ENCODE measurements at regions not wholly inside any gene's neighbourhood (a gene's known extent, or its start where the extent isn't known, plus 50 kb on each side); places are given as distances from the start of the nearest gene placed in this dataset.

- Histone ChIP-seq H2BK12ac (ENCODE audit: low read length) (no peak overlapping the region), H3K27me3 (ENCODE audit: control insufficient read depth in 3 of 3, insufficient read depth in 3 of 3, low read depth in 1 of 3, low read length in 3 of 3) (no peaks in the 10 kb centered on the region), H4K8ac (ENCODE audit: low read depth, low read length) (no peak overlapping the region), H3K23ac (ENCODE audit: low read depth, low read length, poor library complexity) (no peak overlapping the region), H4K91ac (ENCODE audit: low read depth, low read length, poor library complexity) (no peak overlapping the region), H2AFZ (ENCODE audit: low read length) (no peak overlapping the region), H3K4me1 (ENCODE audit: control insufficient read depth in 2 of 2, insufficient read depth in 1 of 2, low read depth in 1 of 2, low read length in 2 of 2) (no peaks in the 10 kb centered on the region), H2AK5ac (ENCODE audit: low read depth, low read length) (no peak overlapping the region), H3K79me1 (ENCODE audit: low read depth, low read length) (no peaks in the 10 kb centered on the region), H3K18ac (ENCODE audit: low read length) (no peak overlapping the region), H3K9ac (ENCODE audit: low read depth, low read length, poor library complexity) (no peak overlapping the region), H3K14ac (ENCODE audit: low read length) (no peak overlapping the region), H2BK15ac (ENCODE audit: low read length) (no peak overlapping the region), H3K27ac (replicated peaks; ENCODE audit: low read length) (no peak overlapping the region), H3K36me3 (replicated peaks in 1 of 2; ENCODE audit: control insufficient read depth in 2 of 2, insufficient read depth in 2 of 2, low read length in 2 of 2) (no peaks in the 10 kb centered on the region), H3K9me3 (replicated peaks in 1 of 2; ENCODE audit: control insufficient read depth in 2 of 2, insufficient read depth in 1 of 2, low read depth in 1 of 2, low read length in 2 of 2) (peaks cover 6 to 9% of the 10 kb centered on the region in 2 donors), H3K4me3 (ENCODE audit: low read length in 2 of 2) (no peak overlapping the region), H3K4ac (ENCODE audit: low read length) (no peak overlapping the region), H2BK5ac (ENCODE audit: low read length) (no peak overlapping the region), H2BK120ac (ENCODE audit: low read depth, low read length) (no peak overlapping the region), H3K4me2 (ENCODE audit: insufficient read depth, low read length, poor library complexity, severe bottlenecking) (no peak overlapping the region)
- DNase-seq (ENCODE audit: low spot score) = no peak
- WGBS, 2 donors (ENCODE audit: extremely low coverage in 2 of 2, insufficient read length in 2 of 2, insufficient replicate concordance in 1 of 2) = no CpG with 5 or more reads among the region's 2 CpGs
Observed at GRCh38 chr11:80307676-80308075, 866.8 kb upstream of the TENM4 start.

- WGBS, 2 donors (ENCODE audit: extremely low coverage in 2 of 2, insufficient read length in 2 of 2, insufficient replicate concordance in 1 of 2) = no CpG with 5 or more reads among the region's 5 CpGs
- Histone ChIP-seq H3K4me2 (ENCODE audit: insufficient read depth, low read length, poor library complexity, severe bottlenecking) (no peak overlapping the region), H3K9me3 (replicated peaks in 1 of 2; ENCODE audit: control insufficient read depth in 2 of 2, insufficient read depth in 1 of 2, low read depth in 1 of 2, low read length in 2 of 2) (peaks cover 0 to under 1% of the 10 kb centered on the region in 2 donors), H3K4ac (ENCODE audit: low read length) (no peak overlapping the region), H2AFZ (ENCODE audit: low read length) (no peak overlapping the region), H3K23ac (ENCODE audit: low read depth, low read length, poor library complexity) (no peak overlapping the region), H3K27ac (replicated peaks; ENCODE audit: low read length) (no peak overlapping the region), H2BK12ac (ENCODE audit: low read length) (no peak overlapping the region), H3K79me1 (ENCODE audit: low read depth, low read length) (no peaks in the 10 kb centered on the region), H3K27me3 (ENCODE audit: control insufficient read depth in 3 of 3, insufficient read depth in 3 of 3, low read depth in 1 of 3, low read length in 3 of 3) (no peaks in the 10 kb centered on the region), H2AK5ac (ENCODE audit: low read depth, low read length) (no peak overlapping the region), H2BK5ac (ENCODE audit: low read length) (no peak overlapping the region), H3K36me3 (replicated peaks in 1 of 2; ENCODE audit: control insufficient read depth in 2 of 2, insufficient read depth in 2 of 2, low read length in 2 of 2) (no peaks in the 10 kb centered on the region), H3K14ac (ENCODE audit: low read length) (no peak overlapping the region), H2BK120ac (ENCODE audit: low read depth, low read length) (no peak overlapping the region), H2BK15ac (ENCODE audit: low read length) (no peak overlapping the region), H3K4me3 (ENCODE audit: low read length in 2 of 2) (no peak overlapping the region), H3K9ac (ENCODE audit: low read depth, low read length, poor library complexity) (no peak overlapping the region), H3K18ac (ENCODE audit: low read length) (no peak overlapping the region), H4K91ac (ENCODE audit: low read depth, low read length, poor library complexity) (no peak overlapping the region), H4K8ac (ENCODE audit: low read depth, low read length) (no peak overlapping the region), H3K4me1 (ENCODE audit: control insufficient read depth in 2 of 2, insufficient read depth in 1 of 2, low read depth in 1 of 2, low read length in 2 of 2) (no peaks in the 10 kb centered on the region)
- DNase-seq (ENCODE audit: low spot score) = no peak
Observed at GRCh38 chr11:80297858-80298632, 857.2 kb upstream of the TENM4 start.

- Histone ChIP-seq H3K9ac (ENCODE audit: low read depth, low read length, poor library complexity) (no peak overlapping the region), H3K27ac (replicated peaks; ENCODE audit: low read length) (no peak overlapping the region), H3K23ac (ENCODE audit: low read depth, low read length, poor library complexity) (no peak overlapping the region), H2BK12ac (ENCODE audit: low read length) (no peak overlapping the region), H3K4me2 (ENCODE audit: insufficient read depth, low read length, poor library complexity, severe bottlenecking) (no peak overlapping the region), H3K4me3 (ENCODE audit: low read length in 2 of 2) (no peak overlapping the region), H3K4ac (ENCODE audit: low read length) (no peak overlapping the region), H3K27me3 (ENCODE audit: control insufficient read depth in 3 of 3, insufficient read depth in 3 of 3, low read depth in 1 of 3, low read length in 3 of 3) (no peaks in the 10 kb centered on the region), H2BK120ac (ENCODE audit: low read depth, low read length) (no peak overlapping the region), H3K79me1 (ENCODE audit: low read depth, low read length) (no peaks in the 10 kb centered on the region), H2BK15ac (ENCODE audit: low read length) (no peak overlapping the region), H3K4me1 (ENCODE audit: control insufficient read depth in 2 of 2, insufficient read depth in 1 of 2, low read depth in 1 of 2, low read length in 2 of 2) (no peaks in the 10 kb centered on the region), H3K36me3 (replicated peaks in 1 of 2; ENCODE audit: control insufficient read depth in 2 of 2, insufficient read depth in 2 of 2, low read length in 2 of 2) (no peaks in the 10 kb centered on the region), H2AK5ac (ENCODE audit: low read depth, low read length) (no peak overlapping the region), H3K9me3 (replicated peaks in 1 of 2; ENCODE audit: control insufficient read depth in 2 of 2, insufficient read depth in 1 of 2, low read depth in 1 of 2, low read length in 2 of 2) (no peaks in the 10 kb centered on the region), H4K91ac (ENCODE audit: low read depth, low read length, poor library complexity) (no peak overlapping the region), H3K18ac (ENCODE audit: low read length) (no peak overlapping the region), H3K14ac (ENCODE audit: low read length) (no peak overlapping the region), H2BK5ac (ENCODE audit: low read length) (no peak overlapping the region), H2AFZ (ENCODE audit: low read length) (no peak overlapping the region), H4K8ac (ENCODE audit: low read depth, low read length) (no peak overlapping the region)
- WGBS, 2 donors (ENCODE audit: extremely low coverage in 2 of 2, insufficient read length in 2 of 2, insufficient replicate concordance in 1 of 2) = no CpG with 5 or more reads among the region's 2 CpGs
- no peak for DNase-seq (ENCODE audit: low spot score)
Observed at GRCh38 chr11:80293293-80293692, 852.5 kb upstream of the TENM4 start.

- no peak overlapping the region for H2AK5ac ChIP-seq (ENCODE audit: low read depth, low read length)
Observed at GRCh38 chr11:80284946-80285785, 844.3 kb upstream of the TENM4 start.

More at GRCh38 chr11:80284946-80285785, 844.3 kb upstream of the TENM4 start:
- H3K23ac ChIP-seq (ENCODE audit: low read depth, low read length, poor library complexity) = no peak overlapping the region
- no peak overlapping the region for H3K14ac ChIP-seq (ENCODE audit: low read length)
- no peak overlapping the region for H3K4me2 ChIP-seq (ENCODE audit: insufficient read depth, low read length, poor library complexity, severe bottlenecking)
- no peak overlapping the region for H2AFZ ChIP-seq (ENCODE audit: low read length)
- H2BK15ac ChIP-seq (ENCODE audit: low read length) = no peak overlapping the region
- H3K27me3 ChIP-seq (ENCODE audit: control insufficient read depth in 3 of 3, insufficient read depth in 3 of 3, low read depth in 1 of 3, low read length in 3 of 3) = no peaks in the 10 kb centered on the region
- H3K79me1 ChIP-seq (ENCODE audit: low read depth, low read length) = no peaks in the 10 kb centered on the region
- H3K9ac ChIP-seq (ENCODE audit: low read depth, low read length, poor library complexity) = no peak overlapping the region
- no peaks in the 10 kb centered on the region for H3K9me3 ChIP-seq (replicated peaks in 1 of 2; ENCODE audit: control insufficient read depth in 2 of 2, insufficient read depth in 1 of 2, low read depth in 1 of 2, low read length in 2 of 2)
- H3K4me3 ChIP-seq (ENCODE audit: low read length in 2 of 2) = no peak overlapping the region
- no peak overlapping the region for H4K91ac ChIP-seq (ENCODE audit: low read depth, low read length, poor library complexity)
- WGBS, 2 donors (ENCODE audit: extremely low coverage in 2 of 2, insufficient read length in 2 of 2, insufficient replicate concordance in 1 of 2) = no CpG with 5 or more reads among the region's 3 CpGs
- no peak overlapping the region for H4K8ac ChIP-seq (ENCODE audit: low read depth, low read length)
- no peak overlapping the region for H3K27ac ChIP-seq (replicated peaks; ENCODE audit: low read length)
- H2BK120ac ChIP-seq (ENCODE audit: low read depth, low read length) = no peak overlapping the region
- no peak overlapping the region for H2BK12ac ChIP-seq (ENCODE audit: low read length)
- no peak overlapping the region for H3K4ac ChIP-seq (ENCODE audit: low read length)
- no peaks in the 10 kb centered on the region for H3K36me3 ChIP-seq (replicated peaks in 1 of 2; ENCODE audit: control insufficient read depth in 2 of 2, insufficient read depth in 2 of 2, low read length in 2 of 2)
- no peak overlapping the region for H3K18ac ChIP-seq (ENCODE audit: low read length)
- DNase-seq (ENCODE audit: low spot score) = no peak
- H3K4me1 ChIP-seq (ENCODE audit: control insufficient read depth in 2 of 2, insufficient read depth in 1 of 2, low read depth in 1 of 2, low read length in 2 of 2) = no peaks in the 10 kb centered on the region
- H2BK5ac ChIP-seq (ENCODE audit: low read length) = no peak overlapping the region
